BJ (cell line): ENCODE measurements at regions not wholly inside any gene's neighbourhood (a gene's known extent, or its start where the extent isn't known, plus 50 kb on each side); places are given as distances from the start of the nearest gene placed in this dataset.
"Not testable (repeated sequence)": the region's sequence is repeated elsewhere in the genome, so short reads cannot be mapped to it uniquely, and the experiment has no call there.

Experiments used
- CTCF ChIA-PET: fragments of 350-600 bp; formaldehyde crosslinking; extraction: SDS; loops from one replicate; lab custom pipeline; 2021; ENCODE audit warnings: antibody characterized with exemption, inconsistent platforms; lab: Yijun Ruan, JAX
- POLR2A ChIA-PET: fragments of 300-600 bp; sonication (Branson Sonifier 250); formaldehyde crosslinking; extraction: SDS; loops from one replicate; lab custom pipeline; 2021; ENCODE audit warnings: antibody characterized with exemption; lab: Charles Lee
- DNase-seq: peaks from one replicate; pipeline ENCODE4 v3.0.0-alpha.2; 2011; ENCODE audit warnings: low read depth
- H3K27me3 ChIP-seq: 2 replicates; pipeline ENCODE4 v1.6.0; 2011; ENCODE audit warnings: low read length; ENCODE audit not compliant: control insufficient read depth, insufficient read depth
- H3K36me3 ChIP-seq: 2 replicates; pipeline ENCODE4 v1.5.1; 2011; ENCODE audit warnings: low read length; ENCODE audit not compliant: control insufficient read depth, insufficient read depth
- H3K4me3 ChIP-seq: 2 replicates; pipeline ENCODE4 v1.5.1; 2011; ENCODE audit warnings: low read depth, mild to moderate bottlenecking, control low read depth, low read length
- TF ChIP-seq, protein P1 (sequence below): IDR thresholded peaks from 2 replicates; pipeline ENCODE4 v1.5.1; 2011; ENCODE audit warnings: low read depth, mild to moderate bottlenecking, control low read depth, inconsistent platforms, low read length, moderate library complexity; ENCODE audit not compliant: insufficient read depth

DNA sequence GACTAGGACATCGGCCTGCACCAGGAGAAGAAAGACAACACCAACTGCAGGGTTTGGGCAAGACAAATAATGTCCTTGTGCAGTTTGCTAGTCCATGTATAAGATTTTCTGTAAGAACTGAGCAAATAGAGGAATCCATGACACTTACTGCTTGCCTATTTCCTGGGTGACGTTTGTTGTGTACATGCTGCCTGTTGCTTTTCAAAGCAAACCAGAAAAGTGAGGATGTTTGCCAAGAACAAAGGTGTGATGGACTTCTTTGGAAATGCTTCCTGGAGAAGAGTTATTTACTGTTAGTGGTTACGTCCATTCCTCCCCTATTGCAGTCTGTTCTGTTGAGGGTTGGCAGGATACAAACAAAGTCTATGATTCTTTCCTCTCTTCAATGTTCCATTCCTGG, 126.5 kb downstream of the CASP12 start:
- ChIA-PET CTCF (no interaction called here), POLR2A (no interaction called here)
- Histone ChIP-seq H3K4me3 (no peak overlapping the region), H3K27me3 (no peaks in the 10 kb centered on the region), H3K36me3 (no peaks in the 10 kb centered on the region)
- DNase-seq, result no peak
- TF ChIP-seq, protein P1, sequence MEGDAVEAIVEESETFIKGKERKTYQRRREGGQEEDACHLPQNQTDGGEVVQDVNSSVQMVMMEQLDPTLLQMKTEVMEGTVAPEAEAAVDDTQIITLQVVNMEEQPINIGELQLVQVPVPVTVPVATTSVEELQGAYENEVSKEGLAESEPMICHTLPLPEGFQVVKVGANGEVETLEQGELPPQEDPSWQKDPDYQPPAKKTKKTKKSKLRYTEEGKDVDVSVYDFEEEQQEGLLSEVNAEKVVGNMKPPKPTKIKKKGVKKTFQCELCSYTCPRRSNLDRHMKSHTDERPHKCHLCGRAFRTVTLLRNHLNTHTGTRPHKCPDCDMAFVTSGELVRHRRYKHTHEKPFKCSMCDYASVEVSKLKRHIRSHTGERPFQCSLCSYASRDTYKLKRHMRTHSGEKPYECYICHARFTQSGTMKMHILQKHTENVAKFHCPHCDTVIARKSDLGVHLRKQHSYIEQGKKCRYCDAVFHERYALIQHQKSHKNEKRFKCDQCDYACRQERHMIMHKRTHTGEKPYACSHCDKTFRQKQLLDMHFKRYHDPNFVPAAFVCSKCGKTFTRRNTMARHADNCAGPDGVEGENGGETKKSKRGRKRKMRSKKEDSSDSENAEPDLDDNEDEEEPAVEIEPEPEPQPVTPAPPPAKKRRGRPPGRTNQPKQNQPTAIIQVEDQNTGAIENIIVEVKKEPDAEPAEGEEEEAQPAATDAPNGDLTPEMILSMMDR, result no peak

DNA sequence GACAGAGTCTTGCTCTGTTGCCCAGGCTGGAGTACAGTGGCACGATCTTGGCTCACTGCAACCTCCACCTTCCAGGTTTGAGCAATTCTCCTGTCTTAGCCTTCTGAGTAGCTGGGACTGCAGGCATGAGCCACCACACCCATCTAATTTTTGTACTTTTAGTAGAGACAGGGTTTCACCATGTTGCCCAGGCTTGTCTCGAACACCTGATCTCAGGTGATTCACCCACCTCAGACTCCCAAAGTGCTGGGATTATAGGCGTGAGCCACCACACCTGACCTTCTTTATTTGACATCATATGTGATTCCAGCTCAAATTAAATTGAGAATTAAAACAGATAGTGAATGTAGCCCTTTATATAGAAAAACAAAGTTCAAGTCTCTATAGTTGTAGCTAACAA, 127.2 kb downstream of the CASP12 start:
- H3K27me3 ChIP-seq, H3K36me3 ChIP-seq, H3K4me3 ChIP-seq, DNase-seq, CTCF ChIA-PET, POLR2A ChIA-PET: not testable (repeated sequence)

DNA sequence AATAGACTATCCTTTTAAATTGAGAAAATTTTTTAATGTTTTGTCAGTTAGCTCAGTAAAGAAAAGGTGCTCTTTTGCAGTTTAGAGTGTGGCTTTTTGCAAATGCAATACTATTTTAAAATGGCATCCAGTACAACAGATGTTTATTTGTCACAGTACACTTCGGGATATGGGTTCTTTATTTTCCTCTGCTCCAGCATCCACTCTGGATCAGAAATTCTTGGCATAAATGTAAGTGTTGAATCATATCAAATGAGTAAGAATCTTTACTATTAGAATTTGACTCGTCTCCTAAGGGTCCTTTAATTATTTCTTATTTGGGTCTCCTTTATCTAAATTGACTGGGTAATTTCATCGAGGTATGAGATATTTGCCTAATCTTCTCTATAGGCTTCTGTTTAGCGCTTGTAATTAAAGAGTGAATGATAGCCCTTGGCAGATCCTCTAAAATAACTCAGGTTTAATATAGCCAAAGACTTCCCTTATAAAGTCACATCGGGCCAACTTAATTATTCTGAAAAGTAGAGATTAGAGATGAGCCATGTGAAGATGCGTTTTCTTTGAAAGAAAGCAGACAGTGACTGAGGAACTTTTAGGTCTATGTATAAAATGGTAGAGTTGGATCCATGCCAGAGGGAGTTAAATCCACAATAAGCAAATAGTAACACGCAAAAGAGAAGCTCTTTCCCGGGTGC, 132.7 kb downstream of the CASP12 start:
- ChIA-PET CTCF (interaction anchor here (0.6 kb wide), 2 partner anchors 8 to 11 kb away, joined by 3 to 4 read pairs; no protein-coding TSS in a partner anchor), POLR2A (no interaction called here)
- Histone ChIP-seq H3K4me3 (no peak overlapping the region), H3K36me3 (no peaks in the 10 kb centered on the region), H3K27me3 (no peaks in the 10 kb centered on the region)
- DNase-seq, result no peak
- TF ChIP-seq, protein P1, result no peak

DNA sequence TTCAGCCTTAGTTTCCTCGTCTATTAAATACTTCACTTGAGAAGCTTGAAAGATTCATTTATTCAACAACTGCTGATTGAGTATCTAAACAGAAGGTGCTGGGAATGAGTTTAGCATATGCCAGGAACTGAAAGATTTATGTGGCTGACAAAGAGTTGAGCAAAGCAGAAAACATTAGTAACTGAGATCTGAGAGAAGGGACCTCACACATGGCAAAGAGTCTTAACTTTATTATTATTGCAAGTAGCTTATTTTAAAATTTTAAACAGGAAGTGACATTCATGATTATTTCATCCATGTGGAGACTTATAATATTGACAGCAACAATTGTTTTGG, 133.6 kb downstream of the CASP12 start:
- no peak for DNase-seq
- ChIA-PET CTCF (no interaction called here), POLR2A (no interaction called here)
- Histone ChIP-seq H3K4me3 (no peak overlapping the region), H3K36me3 (no peaks in the 10 kb centered on the region), H3K27me3 (no peaks in the 10 kb centered on the region)
- TF ChIP-seq, protein P1, result no peak

DNA sequence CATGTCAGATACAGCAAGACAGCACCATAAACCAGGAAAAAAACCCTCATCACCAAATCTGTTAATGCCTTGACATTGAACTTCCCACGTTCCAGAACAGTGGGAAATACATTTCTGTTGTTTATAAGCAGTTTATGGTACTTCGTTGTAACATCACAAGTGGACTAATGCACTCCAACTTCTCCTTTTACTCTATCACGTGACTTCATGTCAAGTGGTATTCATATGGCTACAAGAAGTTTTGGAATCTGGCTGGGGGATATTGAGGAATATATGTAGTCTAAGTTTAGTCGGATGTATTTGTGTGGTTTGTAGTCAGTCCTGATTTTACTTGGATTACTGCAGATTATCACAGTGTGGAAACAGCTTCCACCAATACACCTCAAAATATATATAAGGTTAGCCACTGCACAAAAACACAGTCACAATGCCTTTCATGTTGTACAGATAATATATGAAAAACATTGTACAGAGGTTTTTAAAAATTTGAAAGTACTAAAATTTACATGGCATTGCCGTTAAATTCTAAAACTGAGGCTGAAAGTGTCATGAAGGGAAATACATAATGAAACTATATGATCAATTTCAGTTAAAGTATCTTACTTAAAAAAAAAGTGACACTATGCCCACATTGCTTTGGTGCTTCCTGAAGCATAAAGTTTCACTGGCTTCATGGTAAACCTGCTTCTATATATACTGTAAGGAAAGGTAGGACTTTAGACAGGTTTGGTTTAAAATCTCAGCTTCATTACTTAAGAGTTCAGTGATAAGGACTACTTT, 134.1 kb downstream of the CASP12 start:
- TF ChIP-seq, protein P1, result no peak
- no peak overlapping the region for H3K4me3 ChIP-seq
- POLR2A ChIA-PET, result no interaction called here
- CTCF ChIA-PET, result no interaction called here
- no peak for DNase-seq
- no peaks in the 10 kb centered on the region for H3K27me3 ChIP-seq
- H3K36me3 ChIP-seq, result no peaks in the 10 kb centered on the region
